ENCODE measurements at regions not wholly inside any gene's neighbourhood (a gene's known extent, or its start where the extent isn't known, plus 50 kb on each side); places are given as distances from the start of the nearest gene placed in this dataset.
A peak's percentile ranks its signal among the peaks of the same experiment; 100 is the strongest.
"Not testable (repeated sequence)": the region's sequence is repeated elsewhere in the genome, so short reads cannot be mapped to it uniquely, and the experiment has no call there.

- no peak for TF ChIP-seq MYC (IDR thresholded peaks at IDR 0.05; ENCODE audit: low read depth, low read length)
- TF ChIP-seq MAX (IDR thresholded peaks at IDR 0.05; ENCODE audit: low read depth, low read length), result no peak
- no peak for TF ChIP-seq CTCF (IDR thresholded peaks at IDR 0.05; ENCODE audit: low read depth, low read length)
- no peak for TF ChIP-seq POLR2A (IDR thresholded peaks at IDR 0.05; ENCODE audit: extremely low read depth, insufficient read length)
- H3K4me3 ChIP-seq (ENCODE audit: low read depth, low read length), result no peak overlapping the region
- DNase-seq (ENCODE audit: low read depth), result no peak
Measured at GRCh38 chr20:54794110-54794509, 318.7 kb downstream of the DOK5 start.

- no peak for DNase-seq (ENCODE audit: low read depth)
- no peak overlapping the region for H3K4me3 ChIP-seq (ENCODE audit: low read depth, low read length)
- TF ChIP-seq MYC (IDR thresholded peaks at IDR 0.05; ENCODE audit: low read depth, low read length), result no peak
- TF ChIP-seq POLR2A (IDR thresholded peaks at IDR 0.05; ENCODE audit: extremely low read depth, insufficient read length), result no peak
- no peak for TF ChIP-seq MAX (IDR thresholded peaks at IDR 0.05; ENCODE audit: low read depth, low read length)
- no peak for TF ChIP-seq CTCF (IDR thresholded peaks at IDR 0.05; ENCODE audit: low read depth, low read length)
Measured at GRCh38 chr20:54793291-54793992, 318.0 kb downstream of the DOK5 start.

GRCh38 chr20:54792688-54793087 lies 317.3 kb downstream of the DOK5 start:
- no peak for DNase-seq (ENCODE audit: low read depth)
- H3K4me3 ChIP-seq (ENCODE audit: low read depth, low read length), result no peak overlapping the region
- TF ChIP-seq MYC (IDR thresholded peaks at IDR 0.05; ENCODE audit: low read depth, low read length), result no peak
- no peak for TF ChIP-seq CTCF (IDR thresholded peaks at IDR 0.05; ENCODE audit: low read depth, low read length)

GRCh38 chr20:54788260-54788659 lies 312.9 kb downstream of the DOK5 start:
- H3K4me3 ChIP-seq (ENCODE audit: low read depth, low read length); DNase-seq (ENCODE audit: low read depth): not testable (repeated sequence)

- DNase-seq (ENCODE audit: low read depth); H3K4me3 ChIP-seq (ENCODE audit: low read depth, low read length): not testable (repeated sequence)
Measured at GRCh38 chr20:54782758-54783157, 307.4 kb downstream of the DOK5 start.

- DNase-seq (ENCODE audit: low read depth), result peak; percentile 22
- H3K4me3 ChIP-seq (ENCODE audit: low read depth, low read length), result no peak overlapping the region
- no peak for TF ChIP-seq POLR2A (IDR thresholded peaks at IDR 0.05; ENCODE audit: extremely low read depth, insufficient read length)
- TF ChIP-seq CTCF (IDR thresholded peaks at IDR 0.05; ENCODE audit: low read depth, low read length), result no peak
- TF ChIP-seq MYC (IDR thresholded peaks at IDR 0.05; ENCODE audit: low read depth, low read length), result no peak
- no peak for TF ChIP-seq MAX (IDR thresholded peaks at IDR 0.05; ENCODE audit: low read depth, low read length)
Measured at GRCh38 chr20:54774426-54774825, 299.0 kb downstream of the DOK5 start.

GRCh38 chr20:54773643-54774000 lies 298.2 kb downstream of the DOK5 start:
- TF ChIP-seq POLR2A (IDR thresholded peaks at IDR 0.05; ENCODE audit: extremely low read depth, insufficient read length), result no peak
- no peak for TF ChIP-seq MYC (IDR thresholded peaks at IDR 0.05; ENCODE audit: low read depth, low read length)
- no peak for TF ChIP-seq MAX (IDR thresholded peaks at IDR 0.05; ENCODE audit: low read depth, low read length)
- no peak for TF ChIP-seq CTCF (IDR thresholded peaks at IDR 0.05; ENCODE audit: low read depth, low read length)
- DNase-seq (ENCODE audit: low read depth), result no peak
- no peak overlapping the region for H3K4me3 ChIP-seq (ENCODE audit: low read depth, low read length)
